ENCODE measurements at regions not wholly inside any gene's neighbourhood (a gene's known extent, or its start where the extent isn't known, plus 50 kb on each side); places are given as distances from the start of the nearest gene placed in this dataset.

DNA sequence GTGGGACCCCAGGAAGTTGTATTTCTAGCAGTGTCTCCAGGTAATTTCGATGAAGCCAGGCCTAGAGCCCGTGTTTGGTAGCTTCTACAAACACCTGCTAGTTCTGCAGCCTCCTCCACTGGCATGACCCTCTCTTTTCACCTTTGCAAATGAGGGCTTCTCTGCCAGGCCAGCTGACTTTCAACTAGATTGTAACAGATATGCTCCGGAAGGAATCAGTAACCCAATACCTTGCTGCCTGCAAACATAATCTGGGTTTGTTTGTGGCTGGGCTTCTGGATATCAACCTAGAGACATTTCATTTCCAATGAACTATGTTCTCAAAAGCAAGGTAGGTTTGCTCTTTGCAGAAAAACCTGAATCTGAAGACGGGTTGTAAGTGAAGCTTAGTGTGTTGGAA is 354.8 kb downstream of the DMRT2 start:
- no peaks in the 10 kb centered on the region for H3K27me3 Mint-ChIP-seq (ENCODE audit: low read depth)
- H3K27ac Mint-ChIP-seq (ENCODE audit: unreplicated experiment): no peak overlapping the region
- H3K4me3 Mint-ChIP-seq (ENCODE audit: unreplicated experiment): no peak overlapping the region

GRCh38 chr9:1411826-1412225 is 361.7 kb downstream of the DMRT2 start:
- peaks cover 23% of the 10 kb centered on the region for H3K9me3 Mint-ChIP-seq (ENCODE audit: low read depth)
- H3K27ac Mint-ChIP-seq (ENCODE audit: unreplicated experiment): no peak overlapping the region
- no peaks in the 10 kb centered on the region for H3K36me3 Mint-ChIP-seq (ENCODE audit: low read depth)
- DNase-seq (ENCODE audit: low spot score): no peak
- H3K27me3 Mint-ChIP-seq (ENCODE audit: low read depth): no peaks in the 10 kb centered on the region
- TF ChIP-seq, protein P1, sequence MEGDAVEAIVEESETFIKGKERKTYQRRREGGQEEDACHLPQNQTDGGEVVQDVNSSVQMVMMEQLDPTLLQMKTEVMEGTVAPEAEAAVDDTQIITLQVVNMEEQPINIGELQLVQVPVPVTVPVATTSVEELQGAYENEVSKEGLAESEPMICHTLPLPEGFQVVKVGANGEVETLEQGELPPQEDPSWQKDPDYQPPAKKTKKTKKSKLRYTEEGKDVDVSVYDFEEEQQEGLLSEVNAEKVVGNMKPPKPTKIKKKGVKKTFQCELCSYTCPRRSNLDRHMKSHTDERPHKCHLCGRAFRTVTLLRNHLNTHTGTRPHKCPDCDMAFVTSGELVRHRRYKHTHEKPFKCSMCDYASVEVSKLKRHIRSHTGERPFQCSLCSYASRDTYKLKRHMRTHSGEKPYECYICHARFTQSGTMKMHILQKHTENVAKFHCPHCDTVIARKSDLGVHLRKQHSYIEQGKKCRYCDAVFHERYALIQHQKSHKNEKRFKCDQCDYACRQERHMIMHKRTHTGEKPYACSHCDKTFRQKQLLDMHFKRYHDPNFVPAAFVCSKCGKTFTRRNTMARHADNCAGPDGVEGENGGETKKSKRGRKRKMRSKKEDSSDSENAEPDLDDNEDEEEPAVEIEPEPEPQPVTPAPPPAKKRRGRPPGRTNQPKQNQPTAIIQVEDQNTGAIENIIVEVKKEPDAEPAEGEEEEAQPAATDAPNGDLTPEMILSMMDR (IDR thresholded peaks at IDR 0.05): no peak
- no peaks in the 10 kb centered on the region for H3K4me1 Mint-ChIP-seq (ENCODE audit: low read depth)
- no peak overlapping the region for H3K4me3 Mint-ChIP-seq (ENCODE audit: unreplicated experiment)

More for the DNA sequence above, 354.8 kb downstream of the DMRT2 start:
- no peak for DNase-seq (ENCODE audit: low spot score)
- H3K4me1 Mint-ChIP-seq (ENCODE audit: low read depth): no peaks in the 10 kb centered on the region
- peaks cover 11% of the 10 kb centered on the region for H3K9me3 Mint-ChIP-seq (ENCODE audit: low read depth)
- no peaks in the 10 kb centered on the region for H3K36me3 Mint-ChIP-seq (ENCODE audit: low read depth)
- TF ChIP-seq, protein P1 (IDR thresholded peaks at IDR 0.05): no peak

DNA sequence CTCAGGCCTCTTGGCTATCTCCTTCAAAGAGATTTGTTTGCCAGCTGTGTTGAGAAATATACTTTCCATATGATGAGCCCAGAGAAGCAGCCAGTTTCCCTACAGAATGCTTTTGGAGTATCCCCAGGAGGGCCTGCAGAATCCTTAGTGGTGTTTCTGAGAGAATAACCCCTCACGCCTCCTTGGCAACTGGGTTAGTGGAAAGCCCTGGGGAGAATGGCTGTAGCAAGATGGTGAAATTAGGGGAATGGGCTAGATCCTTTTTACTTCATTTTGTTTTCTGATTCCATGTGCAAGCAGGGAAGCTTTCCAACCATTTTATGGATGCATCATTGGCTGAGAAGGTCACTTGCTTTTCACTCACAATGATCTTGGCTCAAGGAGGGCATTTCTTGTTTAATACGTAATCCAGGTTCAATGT is 364.6 kb downstream of the DMRT2 start:
- no peak overlapping the region for H3K27ac Mint-ChIP-seq (ENCODE audit: unreplicated experiment)
- no peaks in the 10 kb centered on the region for H3K4me1 Mint-ChIP-seq (ENCODE audit: low read depth)
- H3K36me3 Mint-ChIP-seq (ENCODE audit: low read depth): no peaks in the 10 kb centered on the region
- TF ChIP-seq, protein P1 (IDR thresholded peaks at IDR 0.05): no peak
- DNase-seq (ENCODE audit: low spot score): no peak
- peaks cover 29% of the 10 kb centered on the region for H3K9me3 Mint-ChIP-seq (ENCODE audit: low read depth)
- H3K27me3 Mint-ChIP-seq (ENCODE audit: low read depth): no peaks in the 10 kb centered on the region
- no peak overlapping the region for H3K4me3 Mint-ChIP-seq (ENCODE audit: unreplicated experiment)

DNA sequence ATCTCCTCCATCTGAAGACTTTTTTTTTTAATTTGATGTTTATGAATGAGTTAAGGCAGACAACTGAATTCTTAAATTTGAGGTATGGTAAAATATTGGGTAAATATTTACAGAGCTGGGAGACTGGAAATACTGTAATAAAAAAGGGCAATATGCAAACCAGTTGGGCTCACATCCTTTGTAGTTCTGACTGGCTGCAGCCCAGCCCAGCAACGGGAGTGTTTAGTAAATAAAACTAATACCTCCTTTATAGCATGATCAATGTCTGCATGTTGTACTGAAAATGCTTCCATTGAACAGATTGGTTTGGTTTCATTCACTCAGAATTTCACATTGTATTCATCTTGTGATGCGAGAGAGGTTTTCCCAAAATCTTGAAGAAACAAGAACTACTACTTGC is 365.0 kb downstream of the DMRT2 start:
- Mint-ChIP-seq H3K4me3 (ENCODE audit: unreplicated experiment) (no peak overlapping the region), H3K9me3 (ENCODE audit: low read depth) (peaks cover 29% of the 10 kb centered on the region), H3K27me3 (ENCODE audit: low read depth) (no peaks in the 10 kb centered on the region), H3K27ac (ENCODE audit: unreplicated experiment) (no peak overlapping the region), H3K36me3 (ENCODE audit: low read depth) (no peaks in the 10 kb centered on the region), H3K4me1 (ENCODE audit: low read depth) (no peaks in the 10 kb centered on the region)
- DNase-seq (ENCODE audit: low spot score): no peak
- TF ChIP-seq, protein P1 (IDR thresholded peaks at IDR 0.05): no peak

GRCh38 chr9:1416261-1416660 is 366.1 kb downstream of the DMRT2 start:
- Mint-ChIP-seq H3K36me3 (ENCODE audit: low read depth) (no peaks in the 10 kb centered on the region), H3K4me3 (ENCODE audit: unreplicated experiment) (no peak overlapping the region)

More at GRCh38 chr9:1416261-1416660, 366.1 kb downstream of the DMRT2 start:
- peaks cover 32% of the 10 kb centered on the region for H3K9me3 Mint-ChIP-seq (ENCODE audit: low read depth)
- H3K27me3 Mint-ChIP-seq (ENCODE audit: low read depth): no peaks in the 10 kb centered on the region
- TF ChIP-seq, protein P1 (IDR thresholded peaks at IDR 0.05): no peak
- no peak overlapping the region for H3K27ac Mint-ChIP-seq (ENCODE audit: unreplicated experiment)
- H3K4me1 Mint-ChIP-seq (ENCODE audit: low read depth): no peaks in the 10 kb centered on the region
- DNase-seq (ENCODE audit: low spot score): no peak
